ENCODE measurements at regions not wholly inside any gene's neighbourhood (a gene's known extent, or its start where the extent isn't known, plus 50 kb on each side); places are given as distances from the start of the nearest gene placed in this dataset.
"Not testable (repeated sequence)": the region's sequence is repeated elsewhere in the genome, so short reads cannot be mapped to it uniquely, and the experiment has no call there.

DNA sequence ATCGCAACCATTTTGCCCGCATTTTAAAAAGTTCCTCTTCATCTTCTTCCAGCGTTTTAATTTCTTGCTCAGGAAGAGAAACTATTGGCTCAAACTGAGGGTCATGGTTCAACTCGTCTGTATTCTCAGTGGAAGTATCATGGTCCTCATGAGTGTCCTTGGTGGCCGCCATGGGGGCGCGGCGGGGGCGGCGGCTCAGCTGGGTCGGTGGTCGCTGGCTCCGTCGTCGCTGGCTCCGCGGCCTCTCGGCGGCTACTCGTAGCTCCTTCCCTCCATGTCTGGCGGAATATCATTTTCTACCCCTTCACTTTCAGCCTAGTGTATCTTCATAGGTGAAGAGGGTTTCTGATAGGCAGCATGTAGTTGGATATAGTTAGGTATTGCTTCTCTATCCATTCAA is 492.0 kb upstream of the MAGEB18 start:
- no peak for DNase-seq

DNA sequence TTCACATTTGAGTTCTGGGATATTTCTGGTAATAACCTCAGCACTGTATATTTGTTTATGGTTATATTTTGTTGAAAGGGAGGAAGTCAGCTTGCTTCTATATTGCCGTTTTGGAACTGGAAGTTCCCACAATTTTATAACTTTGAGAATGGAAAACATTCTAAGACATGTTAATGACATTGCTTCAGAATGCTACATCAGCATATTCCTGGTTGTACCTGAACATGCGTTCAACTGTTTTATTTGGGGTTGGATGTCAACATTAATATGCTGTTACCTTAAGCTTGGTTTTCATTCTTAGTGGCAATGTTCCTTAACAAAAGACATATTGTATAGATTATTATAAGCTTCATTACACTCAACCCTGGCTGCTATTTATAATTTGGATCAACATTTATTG is 489.4 kb upstream of the MAGEB18 start:
- no peak for DNase-seq

DNA sequence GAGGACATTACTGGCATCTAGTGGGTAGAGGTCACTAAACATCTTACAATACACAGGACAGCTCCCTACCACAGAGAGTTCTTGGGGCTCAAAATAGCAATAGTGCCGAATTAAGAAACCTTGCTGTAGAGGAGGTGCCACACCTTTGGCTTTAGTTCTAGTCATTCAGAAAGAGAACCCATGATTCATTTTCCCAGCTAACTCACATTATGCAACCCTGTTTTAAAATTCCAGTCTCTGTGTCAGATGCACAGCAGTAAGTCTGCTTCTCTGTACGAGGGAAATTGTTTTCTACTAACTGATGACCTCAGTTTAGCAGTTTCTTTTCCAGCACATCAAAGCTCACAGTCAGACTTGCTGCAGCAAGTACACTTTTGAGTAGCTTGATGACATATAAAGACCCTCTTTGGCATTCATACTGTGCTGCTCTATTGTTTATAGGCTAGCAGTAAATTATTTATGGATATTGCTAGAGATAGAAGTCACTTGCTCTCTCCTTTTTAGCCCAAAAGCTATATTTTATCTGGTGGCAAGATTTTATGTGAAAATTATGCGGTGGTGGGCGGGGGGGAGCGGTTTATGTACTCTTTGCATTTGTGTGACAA is 487.8 kb upstream of the MAGEB18 start:
- no peak for DNase-seq

DNA sequence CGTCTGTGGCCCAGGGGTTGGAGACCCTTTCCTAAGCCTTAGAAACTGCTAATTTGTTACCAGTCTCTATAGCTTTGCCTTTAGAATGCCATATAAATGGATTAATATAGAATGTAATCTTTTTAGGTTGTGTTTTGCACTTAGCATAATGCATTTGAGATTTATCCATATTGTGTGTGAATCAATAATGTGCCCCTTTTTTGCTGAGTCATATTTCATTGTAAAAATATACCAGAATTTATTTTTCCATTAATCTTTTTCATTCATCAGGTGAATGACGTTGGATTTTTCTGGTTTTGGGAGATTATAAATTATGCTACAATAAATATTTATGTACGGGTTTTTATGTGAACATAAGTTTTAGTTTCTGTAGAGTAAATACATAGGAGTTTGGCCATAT is 478.8 kb upstream of the MAGEB18 start:
- DNase-seq: no peak

DNA sequence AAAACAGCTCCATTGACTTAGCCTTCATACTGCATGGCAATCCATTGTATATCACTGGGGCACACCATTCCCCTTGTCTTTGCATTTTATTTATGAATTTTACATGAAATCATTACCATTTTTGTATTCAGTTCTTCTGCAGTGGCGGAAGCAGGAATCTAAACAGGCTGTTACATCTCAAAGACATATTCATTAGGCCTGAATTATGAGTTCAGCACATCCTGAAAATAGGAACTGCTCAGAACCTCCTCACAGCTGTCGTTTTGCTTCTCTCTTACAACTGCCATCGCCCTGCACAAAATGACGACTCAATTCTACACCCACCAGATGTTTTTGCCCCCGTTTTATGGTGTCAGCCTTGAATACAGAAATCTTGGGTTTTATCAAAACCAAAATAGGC is 474.4 kb upstream of the MAGEB18 start:
- no peak for DNase-seq

DNA sequence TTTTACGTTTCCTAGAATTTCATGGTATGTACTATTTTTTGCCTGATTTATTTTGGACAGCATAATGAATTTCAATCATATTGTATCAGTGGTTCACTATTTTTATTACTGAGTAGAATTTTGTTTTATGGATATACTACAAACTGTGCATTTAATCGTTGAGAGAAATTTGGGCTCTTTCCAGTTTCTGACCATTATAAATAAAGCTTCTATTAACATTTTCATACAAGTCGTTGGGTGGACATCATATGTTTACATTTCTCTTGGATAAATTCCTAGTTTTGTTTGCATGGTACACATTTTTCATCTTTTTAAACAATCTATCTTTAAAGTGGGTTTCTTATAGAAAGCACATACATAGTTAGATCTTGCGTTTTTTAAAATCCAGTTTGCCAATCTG is 472.7 kb upstream of the MAGEB18 start:
- DNase-seq: no peak

DNA sequence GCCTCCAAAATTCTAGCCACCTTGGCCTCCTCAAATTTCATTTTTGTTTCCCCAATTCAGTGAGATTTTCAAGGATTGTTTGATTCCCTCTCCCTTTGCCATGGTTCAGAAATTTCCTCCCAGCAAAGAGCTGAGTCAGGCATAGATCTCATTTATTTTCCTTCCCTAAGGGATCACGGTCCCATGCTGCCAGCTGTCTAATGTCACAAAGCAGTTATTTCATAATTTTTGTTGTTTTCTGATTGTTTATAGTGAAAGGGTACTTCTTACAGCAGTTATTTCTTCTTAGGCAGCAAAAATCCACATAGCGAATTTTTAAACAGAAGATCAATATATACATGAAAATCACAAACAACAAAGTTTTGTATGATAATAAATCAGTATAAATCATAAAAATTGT is 470.5 kb upstream of the MAGEB18 start:
- no peak for DNase-seq

DNA sequence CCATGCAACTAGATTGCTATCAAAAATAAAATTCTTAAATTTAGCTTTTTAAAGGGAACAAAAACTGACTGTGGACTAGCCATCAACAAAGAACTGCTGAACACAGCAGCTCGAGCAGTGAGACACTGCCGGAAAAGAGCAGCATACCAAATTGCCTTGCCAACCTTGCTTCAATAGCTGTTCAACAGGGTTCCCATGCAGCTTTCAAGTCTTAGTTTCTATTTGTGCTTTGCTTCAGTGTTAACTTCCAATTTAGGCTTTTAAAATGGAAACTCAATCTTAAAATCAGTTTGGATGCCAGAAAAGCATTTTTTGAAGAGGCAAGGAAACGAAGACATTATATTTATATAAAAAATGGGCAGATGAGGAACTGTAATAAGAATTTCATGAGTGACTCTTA is 463.4 kb upstream of the MAGEB18 start:
- DNase-seq: no peak

DNA sequence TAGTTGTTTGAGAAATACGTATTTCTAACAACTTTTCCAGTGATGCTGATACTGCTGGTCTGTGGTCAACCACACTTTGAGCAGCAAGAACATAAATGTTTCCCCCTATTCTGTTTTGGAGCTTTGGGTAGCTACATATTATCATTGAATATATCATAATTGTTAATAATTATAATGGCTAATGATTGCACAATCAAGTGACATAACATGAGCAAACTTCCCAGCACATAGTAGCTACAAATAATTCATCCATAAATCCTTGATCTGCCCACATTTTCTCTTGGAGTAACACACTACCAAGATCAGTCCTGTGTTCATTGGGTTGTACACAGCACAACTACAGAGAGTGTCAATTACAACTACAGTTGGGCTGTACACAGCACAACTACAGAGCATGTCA is 436.3 kb upstream of the MAGEB18 start:
- DNase-seq: no peak

DNA sequence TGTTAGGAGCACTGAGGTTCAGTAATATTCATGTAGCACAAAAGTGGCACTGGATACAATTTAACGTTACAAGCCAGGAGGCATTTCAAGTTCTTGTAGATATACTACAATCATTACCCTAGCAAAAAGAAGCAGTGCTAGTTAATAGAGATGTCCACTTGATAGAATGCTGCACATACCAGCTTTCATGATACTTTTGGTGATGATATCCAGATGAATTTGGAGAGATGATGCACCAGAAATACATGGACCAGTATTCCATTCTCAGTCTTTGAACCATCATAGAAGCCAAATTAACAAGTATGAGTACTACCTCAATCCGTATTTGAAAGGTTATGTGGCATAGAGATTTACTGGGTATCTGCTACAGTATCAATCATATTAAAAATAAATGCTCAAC is 421.0 kb upstream of the MAGEB18 start:
- no peak for DNase-seq

DNA sequence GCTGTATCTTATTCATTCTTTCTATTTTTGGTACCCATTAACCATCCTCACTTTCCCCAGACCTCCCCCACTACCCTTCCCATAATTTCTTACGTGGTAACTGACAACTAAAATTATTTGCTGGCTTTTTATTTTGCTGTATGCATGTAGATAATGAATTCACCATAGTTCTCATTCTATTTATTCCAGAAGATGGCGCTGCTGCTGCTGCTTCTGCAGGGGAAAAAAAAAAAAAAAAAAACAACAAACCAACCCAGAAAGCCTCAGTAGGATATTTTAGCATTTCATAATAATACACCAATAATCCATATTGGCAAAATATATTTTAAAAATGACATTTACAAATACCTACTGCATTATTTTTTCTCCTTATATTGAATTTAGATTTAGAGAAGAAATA is 416.6 kb upstream of the MAGEB18 start:
- DNase-seq: no peak

DNA sequence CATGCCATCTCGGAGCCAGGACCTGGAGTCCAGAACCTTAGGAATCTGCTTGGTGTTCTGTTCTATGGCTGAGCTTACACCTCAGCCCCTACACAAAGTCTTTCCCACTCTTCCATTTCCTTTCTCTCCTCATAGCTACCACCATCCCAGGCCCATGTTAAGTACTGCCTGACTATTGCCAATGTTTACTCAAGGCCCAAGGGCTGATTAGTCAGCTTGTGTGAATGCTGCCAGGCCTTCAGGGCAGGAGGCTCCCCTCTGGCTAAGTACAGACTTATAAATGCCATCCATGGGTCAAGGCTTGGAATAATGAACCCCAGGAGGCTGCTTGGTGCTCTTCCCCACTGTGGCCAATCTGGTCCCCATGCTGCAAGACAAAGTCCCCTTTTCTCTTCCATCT is 411.6 kb upstream of the MAGEB18 start:
- no peak for DNase-seq

DNA sequence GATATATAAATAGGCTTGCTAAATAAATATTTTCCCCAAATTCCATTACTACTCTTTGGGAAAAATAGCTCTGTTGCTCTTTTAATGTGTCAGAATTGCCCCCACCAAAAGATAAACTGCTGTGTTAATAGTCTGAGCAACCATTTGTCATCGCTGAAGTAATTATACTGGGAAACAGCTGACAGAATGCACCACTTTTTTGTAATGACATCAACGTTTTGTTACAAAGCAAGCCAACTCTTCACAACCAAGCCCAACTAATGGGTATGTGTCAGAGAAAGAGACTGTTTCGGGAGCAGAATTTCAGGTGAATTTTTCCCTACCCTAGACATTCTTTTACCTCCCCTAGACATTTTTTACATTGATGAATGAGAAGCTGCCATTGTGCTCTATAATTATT is 405.0 kb upstream of the MAGEB18 start:
- DNase-seq: no peak

DNA sequence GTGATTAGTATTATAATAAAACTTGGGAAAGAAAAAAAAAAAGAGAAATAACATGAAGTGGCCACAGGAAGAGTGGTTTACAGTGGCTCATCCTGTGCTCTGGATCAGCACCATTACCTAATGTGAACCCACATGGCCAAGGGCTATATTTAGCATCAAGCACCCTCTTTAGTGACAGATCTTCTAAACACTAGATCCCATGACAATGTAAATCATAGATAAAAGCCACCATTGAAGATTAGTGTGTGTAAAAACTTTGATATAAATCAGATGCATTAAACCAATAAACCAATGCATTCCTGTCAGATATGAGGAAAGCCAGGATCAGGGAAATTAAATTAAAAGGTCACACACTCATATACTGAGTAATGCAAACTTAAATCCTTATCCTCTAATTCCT is 400.6 kb upstream of the MAGEB18 start:
- DNase-seq: no peak

DNA sequence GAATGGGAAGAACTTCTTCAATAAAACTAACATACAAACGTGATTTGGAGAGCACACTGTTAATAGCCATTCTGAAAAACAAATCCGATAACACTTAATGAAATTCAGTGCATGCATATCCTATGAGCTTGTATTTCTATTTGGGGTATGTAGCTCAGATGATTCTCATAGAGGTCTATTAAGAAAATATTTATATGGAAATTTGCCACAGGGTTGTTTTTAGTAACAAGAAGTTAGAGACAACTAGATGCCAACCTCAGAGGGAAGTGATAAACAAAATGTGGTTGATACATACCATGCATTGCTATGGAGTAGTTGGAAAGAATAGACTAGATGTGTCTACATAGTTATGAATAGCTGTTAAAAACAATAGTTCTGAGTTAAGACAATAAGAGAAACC is 395.8 kb upstream of the MAGEB18 start:
- DNase-seq: no peak

DNA sequence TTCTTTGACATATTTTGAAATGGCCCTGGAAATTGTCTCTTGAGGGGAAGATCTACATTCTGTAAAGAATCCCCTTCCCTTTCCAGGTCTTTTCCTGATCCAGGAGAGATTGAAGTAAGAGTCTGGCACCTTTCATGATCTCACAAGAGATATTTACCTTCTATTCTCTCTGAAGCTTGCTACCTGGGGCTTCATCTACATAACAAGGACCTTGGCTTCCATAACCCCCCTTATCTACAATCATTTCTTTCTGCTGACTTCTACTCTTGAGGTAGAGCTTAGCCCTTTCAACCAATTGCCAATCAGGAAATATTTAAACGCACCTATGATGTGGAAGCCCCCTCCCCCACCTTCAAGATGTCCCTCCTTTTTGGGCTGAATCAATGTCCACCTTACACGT is 383.7 kb upstream of the MAGEB18 start:
- no peak for DNase-seq

DNA sequence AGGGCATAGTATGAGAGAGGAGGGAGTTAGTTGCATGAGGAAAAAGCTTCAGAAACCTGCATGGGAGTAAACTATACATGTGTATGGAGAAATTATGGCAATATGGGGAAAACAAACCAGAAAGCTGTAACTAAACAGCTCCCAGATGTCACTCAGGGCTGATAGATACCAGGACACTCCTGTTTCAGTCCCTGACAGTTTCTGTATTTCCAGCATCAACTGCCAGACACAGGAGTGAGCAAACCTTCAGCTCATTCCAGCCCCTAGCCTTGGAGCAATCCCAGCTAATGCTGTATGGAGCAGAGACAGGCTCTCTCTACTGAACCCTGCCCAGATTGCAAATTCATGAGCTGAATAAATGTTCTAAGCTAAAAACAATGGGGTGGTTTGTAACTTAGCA is 382.9 kb upstream of the MAGEB18 start:
- DNase-seq: no peak

DNA sequence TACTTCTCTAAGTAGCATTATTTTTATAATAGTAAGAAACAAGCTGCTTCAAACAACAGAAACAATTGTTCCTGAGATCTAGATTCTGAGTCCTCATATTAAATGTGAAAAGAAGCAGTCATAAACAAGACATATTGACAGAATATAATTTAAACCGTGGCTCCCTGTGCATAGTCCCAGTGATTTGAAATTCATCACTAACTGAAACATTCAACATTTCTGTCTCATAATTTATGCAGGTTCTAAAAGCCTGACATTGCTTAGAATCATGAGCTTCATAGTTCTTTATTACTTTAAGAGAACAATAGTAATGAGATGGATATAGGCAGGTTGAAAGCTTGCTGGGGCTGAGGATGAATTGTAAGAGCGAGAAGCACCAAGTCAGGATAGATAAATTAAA is 375.5 kb upstream of the MAGEB18 start:
- DNase-seq: no peak

DNA sequence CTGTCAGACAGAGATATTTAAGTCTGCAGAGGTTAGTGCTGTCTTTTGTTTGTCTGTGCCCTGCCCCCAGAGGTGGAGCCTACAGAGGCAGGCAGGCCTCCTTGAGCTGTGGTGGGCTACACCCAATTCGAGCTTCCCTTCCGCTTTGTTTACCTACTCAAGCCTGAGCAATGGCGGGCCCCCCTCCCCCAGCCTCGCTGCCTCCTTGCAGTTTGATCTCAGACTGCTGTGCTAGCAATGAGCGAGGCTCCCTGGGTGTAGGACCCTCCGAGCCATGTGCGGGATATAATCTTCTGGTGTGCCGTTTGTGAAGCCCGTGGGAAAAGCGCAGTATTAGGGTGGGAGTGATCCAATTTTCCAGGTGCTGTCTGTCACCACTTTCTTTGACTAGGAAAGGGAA is 366.3 kb upstream of the MAGEB18 start:
- DNase-seq: not testable (repeated sequence)

DNA sequence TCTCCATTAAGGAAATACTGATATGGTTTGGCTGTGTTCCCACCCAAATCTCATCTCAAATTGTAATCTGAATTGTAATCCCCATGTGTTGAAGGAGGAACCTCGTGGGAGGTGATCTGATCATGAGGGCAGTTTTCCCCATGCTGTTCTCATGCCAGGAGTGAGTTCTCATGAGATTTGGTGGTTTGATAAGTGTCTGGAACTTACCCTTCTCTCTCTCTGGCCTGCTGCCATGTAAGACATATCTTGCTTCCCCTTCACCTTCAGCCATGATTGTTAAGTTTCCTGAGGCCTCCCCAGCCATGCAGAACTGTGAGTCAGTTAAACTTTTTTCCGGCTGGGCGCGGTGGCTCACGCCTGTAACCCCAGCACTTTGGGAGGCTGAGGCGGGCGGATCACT is 340.3 kb upstream of the MAGEB18 start:
- DNase-seq: not testable (repeated sequence)

DNA sequence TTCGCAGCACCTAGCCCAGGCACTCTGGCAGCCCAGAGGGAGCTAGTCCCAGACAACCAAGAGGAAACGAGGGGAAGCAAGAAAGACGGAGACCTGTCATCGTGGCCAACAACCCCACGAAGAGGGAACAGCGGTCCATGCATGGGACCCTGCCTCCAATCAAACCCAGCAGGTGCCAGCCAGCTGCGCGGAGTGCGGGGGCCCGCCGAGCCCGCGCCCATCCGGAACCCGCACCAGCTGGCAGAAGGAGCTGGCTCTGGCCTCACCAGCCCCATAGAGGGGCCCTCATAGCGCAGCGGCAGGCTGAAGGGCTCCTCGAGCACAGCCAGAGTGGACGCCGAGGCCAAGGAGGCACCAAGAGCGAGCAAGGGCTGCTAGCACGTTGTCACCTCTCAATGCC is 332.4 kb upstream of the MAGEB18 start:
- DNase-seq: no peak

DNA sequence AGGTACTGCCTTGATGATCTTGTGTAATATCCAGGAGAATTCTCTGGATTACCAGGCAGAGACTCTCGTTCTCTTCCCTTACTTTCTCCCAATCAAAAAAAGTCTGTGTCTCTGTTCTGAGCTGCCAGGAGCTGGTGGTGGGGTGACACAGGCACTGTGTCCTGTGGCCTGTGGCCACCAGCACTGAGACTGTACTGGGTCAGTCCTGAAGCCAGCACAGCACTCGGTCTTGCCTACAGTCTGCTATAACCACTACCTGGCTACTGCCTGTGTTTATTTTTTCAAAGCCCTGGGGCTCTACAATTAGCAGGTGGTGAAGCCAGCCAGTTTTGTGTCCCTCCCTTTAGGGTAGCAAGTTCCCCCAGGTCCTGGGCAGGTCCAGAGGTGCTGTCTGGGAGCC is 331.1 kb upstream of the MAGEB18 start:
- no peak for DNase-seq

DNA sequence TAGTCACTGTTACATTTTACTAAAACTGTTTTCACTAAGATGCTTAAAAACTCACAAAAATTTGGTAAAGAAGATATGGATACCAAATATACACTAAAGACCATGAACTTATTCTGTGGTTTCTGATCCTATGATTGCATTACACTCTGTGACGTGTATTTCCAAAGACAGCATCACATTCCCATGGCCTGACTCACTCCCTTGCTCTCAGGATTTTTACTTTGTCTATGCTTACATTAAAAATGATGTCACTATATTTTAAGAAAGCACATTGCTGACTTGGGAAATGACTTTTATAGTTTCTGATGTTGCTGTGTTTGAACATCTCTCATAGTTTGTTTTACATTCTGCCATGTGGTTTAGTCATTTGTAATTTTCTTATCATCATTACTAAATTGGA is 327.9 kb upstream of the MAGEB18 start:
- peak; percentile 62 for DNase-seq

DNA sequence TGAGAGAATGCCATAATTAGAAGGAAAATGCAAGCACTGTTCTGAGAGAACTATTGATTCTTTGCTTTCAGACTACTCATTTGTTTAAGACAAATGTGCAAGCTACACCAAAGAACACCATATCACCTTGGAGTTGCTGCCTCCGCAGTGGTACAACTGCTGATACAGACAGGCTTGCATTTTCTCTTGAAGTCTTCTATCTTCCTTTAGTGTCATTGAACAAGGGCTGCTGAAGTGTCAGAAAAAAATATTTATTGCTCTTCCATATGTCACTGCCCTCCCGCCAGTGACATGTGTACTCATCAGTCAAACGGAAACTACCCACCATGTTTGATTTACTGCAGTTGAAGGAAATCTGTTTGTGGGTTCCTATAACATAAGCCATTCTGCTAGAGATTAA is 318.3 kb upstream of the MAGEB18 start:
- no peak for DNase-seq

DNA sequence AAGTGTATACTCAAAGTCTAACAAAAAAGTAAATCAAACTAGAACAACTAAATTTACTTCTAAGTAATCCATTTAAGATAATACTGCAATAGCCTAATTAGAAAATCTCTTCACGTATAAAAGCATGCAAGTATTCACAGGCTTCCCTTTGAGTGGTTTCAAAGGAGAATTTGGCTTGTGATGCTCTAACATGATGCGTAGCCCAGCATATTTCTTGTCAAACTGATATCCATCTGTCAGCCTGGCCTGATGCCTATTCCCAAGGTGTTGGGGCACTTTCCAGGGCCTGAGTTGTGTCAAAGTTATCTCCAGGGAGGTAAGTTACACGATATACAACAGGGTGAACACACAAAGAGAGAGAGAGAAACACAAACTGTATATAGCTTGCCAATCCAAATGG is 287.0 kb upstream of the MAGEB18 start:
- no peak for DNase-seq

DNA sequence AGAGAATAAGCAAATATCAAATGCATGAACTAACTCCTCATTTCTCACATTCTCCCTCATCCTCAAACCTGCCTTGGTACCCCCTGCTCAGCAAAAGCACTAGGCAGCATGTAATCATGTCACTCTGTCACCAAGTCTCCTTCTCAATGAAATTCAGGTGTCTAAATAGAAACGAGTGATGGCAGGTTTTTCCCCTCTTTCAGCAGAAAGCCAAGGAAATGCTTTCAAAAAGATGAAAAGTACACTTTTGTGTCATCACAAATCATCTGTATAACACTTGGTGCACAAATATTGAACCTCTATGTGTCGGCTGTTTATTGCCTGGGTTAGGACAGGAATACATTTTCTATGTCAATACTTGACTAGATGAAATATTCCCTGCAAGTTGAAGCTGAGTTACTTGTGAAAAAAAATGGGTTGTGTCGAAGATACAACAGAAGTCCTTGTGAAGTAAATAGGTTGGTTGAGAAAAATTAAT is 285.1 kb upstream of the MAGEB18 start:
- no peak for DNase-seq
